NCI-H1105 treated with DMSO at 0.1 percent for 48 hours (cell line): ENCODE measurements at regions not wholly inside any gene's neighbourhood (a gene's known extent, or its start where the extent isn't known, plus 50 kb on each side); places are given as distances from the start of the nearest gene placed in this dataset.

Experiments used
- DNase-seq: peaks from one replicate; lab custom pipeline; 2025; lab: John Stamatoyannopoulos, UW

- DNase-seq, result no peak
These were observed 160.9 kb upstream of the SMIM21 start for GRCh38 chr18:75588412-75588811.

- no peak for DNase-seq
These were observed 159.6 kb upstream of the SMIM21 start for GRCh38 chr18:75587131-75587530.

GRCh38 chr18:75586130-75586889 lies 158.8 kb upstream of the SMIM21 start:
- DNase-seq, result no peak

- DNase-seq, result no peak
These were observed 155.4 kb upstream of the SMIM21 start for GRCh38 chr18:75582940-75583339.

GRCh38 chr18:75582406-75582821 lies 154.9 kb upstream of the SMIM21 start:
- DNase-seq, result no peak

GRCh38 chr18:75581336-75582131 lies 154.0 kb upstream of the SMIM21 start:
- no peak for DNase-seq

- no peak for DNase-seq
These were observed 146.7 kb upstream of the SMIM21 start for GRCh38 chr18:75574187-75574586.

- no peak for DNase-seq
These were observed 135.6 kb upstream of the SMIM21 start for GRCh38 chr18:75563150-75563549.

GRCh38 chr18:75562216-75562615 lies 134.7 kb upstream of the SMIM21 start:
- DNase-seq, result no peak

- DNase-seq, result no peak
These were observed 131.3 kb upstream of the SMIM21 start for GRCh38 chr18:75558790-75559189.

- DNase-seq, result no peak
These were observed 129.3 kb upstream of the SMIM21 start for GRCh38 chr18:75556841-75557240.

- no peak for DNase-seq
These were observed 127.2 kb upstream of the SMIM21 start for GRCh38 chr18:75554644-75555185.

GRCh38 chr18:75554176-75554575 lies 126.7 kb upstream of the SMIM21 start:
- no peak for DNase-seq

GRCh38 chr18:75553021-75553420 lies 125.5 kb upstream of the SMIM21 start:
- no peak for DNase-seq

GRCh38 chr18:75551071-75551470 lies 123.6 kb upstream of the SMIM21 start:
- no peak for DNase-seq

GRCh38 chr18:75548353-75548905 lies 120.9 kb upstream of the SMIM21 start:
- no peak for DNase-seq

- DNase-seq, result no peak
These were observed 119.5 kb upstream of the SMIM21 start for GRCh38 chr18:75546964-75547363.

GRCh38 chr18:75545189-75545588 lies 117.7 kb upstream of the SMIM21 start:
- no peak for DNase-seq

GRCh38 chr18:75544496-75544895 lies 117.0 kb upstream of the SMIM21 start:
- DNase-seq, result no peak

- no peak for DNase-seq
These were observed 116.6 kb upstream of the SMIM21 start for GRCh38 chr18:75544051-75544481.

- DNase-seq, result no peak
These were observed 111.2 kb upstream of the SMIM21 start for GRCh38 chr18:75538727-75539126.

GRCh38 chr18:75533950-75534349 lies 106.4 kb upstream of the SMIM21 start:
- DNase-seq, result no peak

GRCh38 chr18:75533209-75533608 lies 105.7 kb upstream of the SMIM21 start:
- no peak for DNase-seq
